SU-DHL-6 (cell line): ENCODE measurements at regions not wholly inside any gene's neighbourhood (a gene's known extent, or its start where the extent isn't known, plus 50 kb on each side); places are given as distances from the start of the nearest gene placed in this dataset.

Experiments
- H2AFZ ChIP-seq: fragments of 200-600 bp; sonication (generic); 2 replicates; pipeline ENCODE4 v1.6.1; 2014; ENCODE audit warnings: low read depth, mild to moderate bottlenecking, moderate library complexity, mixed read lengths, antibody characterized with exemption, low read length; ENCODE audit not compliant: severe bottlenecking
- H3F3A ChIP-seq: fragments of 200-600 bp; shearing (Covaris generic); 2 replicates; pipeline ENCODE4 v1.6.0; 2016; ENCODE audit warnings: antibody characterized with exemption, mild to moderate bottlenecking; ENCODE audit not compliant: insufficient read depth
- H3K27ac ChIP-seq: fragments of 200-600 bp; sonication (generic); 2 replicates; pipeline ENCODE4 v1.5.1; 2016; ENCODE audit warnings: low read depth, mild to moderate bottlenecking, low read length, moderate library complexity, mixed read lengths
- H3K27me3 ChIP-seq: fragments of 200-600 bp; sonication (generic), shearing (Covaris generic); 2 replicates; pipeline ENCODE4 v1.6.0; 2014; ENCODE audit warnings: mild to moderate bottlenecking, low read length
- H3K36me3 ChIP-seq: fragments of 200-600 bp; sonication (generic); 2 replicates; pipeline ENCODE4 v1.6.1; 2014; ENCODE audit warnings: mild to moderate bottlenecking, low read length, mixed read lengths
- H3K4me2 ChIP-seq: fragments of 300-600, 200-600 bp; shearing (Covaris generic), sonication (generic); 2 replicates; pipeline ENCODE4 v1.6.0; 2014; ENCODE audit warnings: low read length, low read depth, mild to moderate bottlenecking; ENCODE audit not compliant: poor library complexity, severe bottlenecking
- H3K4me3 ChIP-seq: fragments of 200-600 bp; sonication (generic); 2 replicates; pipeline ENCODE4 v1.5.1; 2014; ENCODE audit warnings: antibody characterized with exemption, low read length, mild to moderate bottlenecking, mixed read lengths; ENCODE audit not compliant: insufficient read depth, poor library complexity, severe bottlenecking
- H3K79me2 ChIP-seq: fragments of 200-600 bp; sonication (generic); 2 replicates; pipeline ENCODE4 v1.6.1; 2014; ENCODE audit warnings: mild to moderate bottlenecking, low read length, moderate library complexity; ENCODE audit not compliant: insufficient read depth
- H3K9ac ChIP-seq: fragments of 200-600 bp; sonication (generic); 2 replicates; pipeline ENCODE4 v1.7.0; 2014; ENCODE audit warnings: mild to moderate bottlenecking, low read length
- H3K9me2 ChIP-seq: fragments of 200-600 bp; sonication (generic); replicated peaks from 2 replicates; pipeline ENCODE4 v1.6.1; 2014; ENCODE audit warnings: low read length; ENCODE audit not compliant: insufficient read depth
- H3K9me3 ChIP-seq: fragments of 200-600 bp; sonication (generic); 2 replicates; pipeline ENCODE4 v1.6.1; 2014; ENCODE audit warnings: low read length, mixed read lengths; ENCODE audit not compliant: insufficient read depth
- H4K20me1 ChIP-seq: fragments of 200-600 bp; sonication (generic); 2 replicates; pipeline ENCODE4 v1.6.1; 2014; ENCODE audit warnings: low read depth, mild to moderate bottlenecking, antibody characterized with exemption, low read length, moderate library complexity, mixed read lengths
- CTCF ChIP-seq: fragments of 200-600 bp; sonication (generic); IDR thresholded peaks from one replicate; pipeline ENCODE4 v1.5.1; 2017; ENCODE audit warnings: antibody characterized with exemption, mild to moderate bottlenecking, low read length, moderate library complexity; ENCODE audit not compliant: insufficient read depth, poor library complexity, severe bottlenecking
- EZH2phosphoT487 ChIP-seq: fragments of 200-600 bp; sonication (generic), shearing (Covaris generic); conservative IDR thresholded peaks from 2 replicates; pipeline ENCODE4 v1.6.1; 2018; ENCODE audit warnings: mild to moderate bottlenecking, antibody characterized with exemption, low read length, moderate library complexity, mixed read lengths

GRCh38 chr5:5721881-5722280 lies 299.4 kb downstream of the ICE1 start:
- no peak overlapping the region for H3K4me2 ChIP-seq
- no peaks in the 10 kb centered on the region for H3F3A ChIP-seq
- no peak overlapping the region for H3K9ac ChIP-seq
- no peaks in the 10 kb centered on the region for H4K20me1 ChIP-seq
- H3K27ac ChIP-seq, result no peak overlapping the region
- no peaks in the 10 kb centered on the region for H3K36me3 ChIP-seq
- H3K4me3 ChIP-seq, result no peak overlapping the region
- no peaks in the 10 kb centered on the region for H3K79me2 ChIP-seq
- H2AFZ ChIP-seq, result no peak overlapping the region
- TF ChIP-seq EZH2phosphoT487, result no peak
- TF ChIP-seq CTCF, result no peak
- H3K9me2 ChIP-seq, result no peaks in the 10 kb centered on the region
- H3K27me3 ChIP-seq, result no peaks in the 10 kb centered on the region
- no peaks in the 10 kb centered on the region for H3K9me3 ChIP-seq

GRCh38 chr5:5719292-5719691 lies 296.8 kb downstream of the ICE1 start:
- no peak overlapping the region for H3K4me2 ChIP-seq
- H3K36me3 ChIP-seq, result no peaks in the 10 kb centered on the region
- H3K9ac ChIP-seq, result no peak overlapping the region
- no peaks in the 10 kb centered on the region for H3K27me3 ChIP-seq
- H3F3A ChIP-seq, result no peaks in the 10 kb centered on the region
- H3K9me2 ChIP-seq, result no peaks in the 10 kb centered on the region
- no peaks in the 10 kb centered on the region for H3K79me2 ChIP-seq
- H3K9me3 ChIP-seq, result no peaks in the 10 kb centered on the region
- no peak overlapping the region for H3K27ac ChIP-seq
- TF ChIP-seq CTCF, result no peak
- no peak for TF ChIP-seq EZH2phosphoT487
- no peak overlapping the region for H2AFZ ChIP-seq
- no peak overlapping the region for H3K4me3 ChIP-seq
- no peaks in the 10 kb centered on the region for H4K20me1 ChIP-seq

GRCh38 chr5:5716665-5717064 lies 294.2 kb downstream of the ICE1 start:
- TF ChIP-seq EZH2phosphoT487 (no peak), CTCF (no peak)
- H3K27ac ChIP-seq, result no peak overlapping the region
- no peaks in the 10 kb centered on the region for H3K9me2 ChIP-seq
- no peaks in the 10 kb centered on the region for H3K27me3 ChIP-seq
- no peaks in the 10 kb centered on the region for H3K79me2 ChIP-seq
- no peak overlapping the region for H3K4me2 ChIP-seq
- H4K20me1 ChIP-seq, result no peaks in the 10 kb centered on the region
- H3K4me3 ChIP-seq, result no peak overlapping the region
- no peaks in the 10 kb centered on the region for H3K9me3 ChIP-seq
- no peak overlapping the region for H3K9ac ChIP-seq
- H2AFZ ChIP-seq, result no peak overlapping the region
- no peaks in the 10 kb centered on the region for H3F3A ChIP-seq
- no peaks in the 10 kb centered on the region for H3K36me3 ChIP-seq

- Histone ChIP-seq H3F3A (no peaks in the 10 kb centered on the region), H3K4me2 (no peak overlapping the region), H4K20me1 (no peaks in the 10 kb centered on the region), H3K9ac (no peak overlapping the region), H3K27ac (no peak overlapping the region), H3K9me2 (no peaks in the 10 kb centered on the region), H3K79me2 (no peaks in the 10 kb centered on the region), H3K4me3 (no peak overlapping the region), H2AFZ (no peak overlapping the region), H3K36me3 (no peaks in the 10 kb centered on the region), H3K9me3 (no peaks in the 10 kb centered on the region), H3K27me3 (no peaks in the 10 kb centered on the region)
- TF ChIP-seq EZH2phosphoT487 (no peak), CTCF (no peak)
Measured at GRCh38 chr5:5711592-5711991, 289.1 kb downstream of the ICE1 start.
